HCT116 (cell line): ENCODE measurements at regions not wholly inside any gene's neighbourhood (a gene's known extent, or its start where the extent isn't known, plus 50 kb on each side); places are given as distances from the start of the nearest gene placed in this dataset.

Experiments used
- EGR1 ChIP-seq: IDR thresholded peaks from 2 replicates; pipeline ENCODE4 v1.6.1; 2012; ENCODE audit warnings: low read depth
- JUND ChIP-seq: IDR thresholded peaks from 2 replicates; pipeline ENCODE4 v1.6.1; 2012
- POLR2A ChIP-seq: IDR thresholded peaks from 2 replicates; pipeline ENCODE4 v1.7.0; 2011; ENCODE audit warnings: borderline replicate concordance; ENCODE audit not compliant: insufficient read depth, insufficient read length; ENCODE audit errors: extremely low read depth
- POLR2AphosphoS5 ChIP-seq: IDR thresholded peaks from 2 replicates; pipeline ENCODE4 v1.6.1; 2011; ENCODE audit warnings: mild to moderate bottlenecking, low read depth, low read length, moderate library complexity
- RAD21 ChIP-seq: IDR thresholded peaks from 2 replicates; pipeline ENCODE4 v1.6.1; 2012; ENCODE audit warnings: low read depth, mild to moderate bottlenecking
- YY1 ChIP-seq: IDR thresholded peaks from 2 replicates; pipeline ENCODE4 v1.6.1; 2011; ENCODE audit warnings: low read length, low read depth, moderate library complexity, mild to moderate bottlenecking; ENCODE audit not compliant: insufficient replicate concordance; ENCODE audit errors: extremely low read depth
- TF ChIP-seq, protein P1 (sequence below): IDR thresholded peaks from 2 replicates; pipeline ENCODE4 v1.6.1; 2012
- TF ChIP-seq, protein P2 (sequence below): IDR thresholded peaks from 2 replicates; pipeline ENCODE4 v1.6.1; 2011; ENCODE audit warnings: mild to moderate bottlenecking, low read length, moderate library complexity; ENCODE audit not compliant: insufficient replicate concordance; ENCODE audit errors: extremely low read depth
- TF ChIP-seq, protein P3 (sequence below): IDR thresholded peaks from 2 replicates; pipeline ENCODE4 v1.6.1; 2012; ENCODE audit warnings: low read depth
- TF ChIP-seq, protein P4 (sequence below), 3 experiments: fragments of 200-600 bp in 1 of 3; sonication (generic) in 1 of 3; IDR thresholded peaks in 2 of 3; conservative IDR thresholded peaks in 1 of 3; 2 replicates each; pipeline ENCODE4 v1.5.1; 2012 to 2017; ENCODE audit warnings: low read depth in 2 of 3, low read length in 2 of 3, antibody characterized with exemption in 1 of 3, borderline replicate concordance in 1 of 3, control low read depth in 1 of 3, mild to moderate bottlenecking in 1 of 3, mixed read lengths in 1 of 3, mixed run types in 1 of 3, moderate library complexity in 1 of 3; ENCODE audit not compliant: insufficient read depth in 1 of 3
- TF ChIP-seq, protein P5 (sequence below): IDR thresholded peaks from 2 replicates; pipeline ENCODE4 v1.6.1; 2012

DNA sequence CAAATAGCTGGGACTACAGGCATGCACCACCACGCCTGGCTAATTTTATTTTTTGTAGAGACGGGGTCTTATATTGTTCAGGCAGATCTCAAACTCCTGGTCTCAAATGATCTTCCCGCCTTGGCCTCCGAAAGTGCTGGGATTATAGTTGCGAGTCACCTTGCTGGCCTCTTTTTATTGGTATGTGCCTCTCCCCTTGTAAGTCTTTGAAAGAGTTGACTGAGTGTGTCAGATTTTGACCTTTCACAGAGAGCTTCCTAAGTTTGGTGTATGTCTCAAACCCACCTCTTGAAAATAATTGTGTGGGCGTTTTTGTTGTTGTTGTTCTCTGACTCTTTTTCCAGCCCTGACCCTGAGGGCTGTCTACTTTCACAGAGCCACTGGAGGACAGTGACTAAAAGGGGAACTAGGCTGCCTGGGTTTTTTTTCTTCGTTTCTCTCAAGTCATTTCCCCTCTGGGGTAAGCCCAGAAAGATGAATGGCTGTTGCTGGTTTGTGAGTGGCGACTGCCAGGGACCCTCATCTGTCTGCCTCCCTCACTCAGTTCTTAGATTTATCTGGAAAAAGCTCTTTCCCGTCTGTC lies 262.8 kb downstream of the ZEB1 start:
- TF ChIP-seq, protein P1, sequence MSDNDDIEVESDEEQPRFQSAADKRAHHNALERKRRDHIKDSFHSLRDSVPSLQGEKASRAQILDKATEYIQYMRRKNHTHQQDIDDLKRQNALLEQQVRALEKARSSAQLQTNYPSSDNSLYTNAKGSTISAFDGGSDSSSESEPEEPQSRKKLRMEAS = no peak
- TF ChIP-seq, protein P2, sequence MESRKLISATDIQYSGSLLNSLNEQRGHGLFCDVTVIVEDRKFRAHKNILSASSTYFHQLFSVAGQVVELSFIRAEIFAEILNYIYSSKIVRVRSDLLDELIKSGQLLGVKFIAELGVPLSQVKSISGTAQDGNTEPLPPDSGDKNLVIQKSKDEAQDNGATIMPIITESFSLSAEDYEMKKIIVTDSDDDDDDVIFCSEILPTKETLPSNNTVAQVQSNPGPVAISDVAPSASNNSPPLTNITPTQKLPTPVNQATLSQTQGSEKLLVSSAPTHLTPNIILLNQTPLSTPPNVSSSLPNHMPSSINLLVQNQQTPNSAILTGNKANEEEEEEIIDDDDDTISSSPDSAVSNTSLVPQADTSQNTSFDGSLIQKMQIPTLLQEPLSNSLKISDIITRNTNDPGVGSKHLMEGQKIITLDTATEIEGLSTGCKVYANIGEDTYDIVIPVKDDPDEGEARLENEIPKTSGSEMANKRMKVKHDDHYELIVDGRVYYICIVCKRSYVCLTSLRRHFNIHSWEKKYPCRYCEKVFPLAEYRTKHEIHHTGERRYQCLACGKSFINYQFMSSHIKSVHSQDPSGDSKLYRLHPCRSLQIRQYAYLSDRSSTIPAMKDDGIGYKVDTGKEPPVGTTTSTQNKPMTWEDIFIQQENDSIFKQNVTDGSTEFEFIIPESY = no peak
- TF ChIP-seq YY1 (no peak), POLR2AphosphoS5 (no peak), POLR2A (no peak), JUND (no peak), EGR1 (no peak), RAD21 (no peak)
- TF ChIP-seq, protein P3, sequence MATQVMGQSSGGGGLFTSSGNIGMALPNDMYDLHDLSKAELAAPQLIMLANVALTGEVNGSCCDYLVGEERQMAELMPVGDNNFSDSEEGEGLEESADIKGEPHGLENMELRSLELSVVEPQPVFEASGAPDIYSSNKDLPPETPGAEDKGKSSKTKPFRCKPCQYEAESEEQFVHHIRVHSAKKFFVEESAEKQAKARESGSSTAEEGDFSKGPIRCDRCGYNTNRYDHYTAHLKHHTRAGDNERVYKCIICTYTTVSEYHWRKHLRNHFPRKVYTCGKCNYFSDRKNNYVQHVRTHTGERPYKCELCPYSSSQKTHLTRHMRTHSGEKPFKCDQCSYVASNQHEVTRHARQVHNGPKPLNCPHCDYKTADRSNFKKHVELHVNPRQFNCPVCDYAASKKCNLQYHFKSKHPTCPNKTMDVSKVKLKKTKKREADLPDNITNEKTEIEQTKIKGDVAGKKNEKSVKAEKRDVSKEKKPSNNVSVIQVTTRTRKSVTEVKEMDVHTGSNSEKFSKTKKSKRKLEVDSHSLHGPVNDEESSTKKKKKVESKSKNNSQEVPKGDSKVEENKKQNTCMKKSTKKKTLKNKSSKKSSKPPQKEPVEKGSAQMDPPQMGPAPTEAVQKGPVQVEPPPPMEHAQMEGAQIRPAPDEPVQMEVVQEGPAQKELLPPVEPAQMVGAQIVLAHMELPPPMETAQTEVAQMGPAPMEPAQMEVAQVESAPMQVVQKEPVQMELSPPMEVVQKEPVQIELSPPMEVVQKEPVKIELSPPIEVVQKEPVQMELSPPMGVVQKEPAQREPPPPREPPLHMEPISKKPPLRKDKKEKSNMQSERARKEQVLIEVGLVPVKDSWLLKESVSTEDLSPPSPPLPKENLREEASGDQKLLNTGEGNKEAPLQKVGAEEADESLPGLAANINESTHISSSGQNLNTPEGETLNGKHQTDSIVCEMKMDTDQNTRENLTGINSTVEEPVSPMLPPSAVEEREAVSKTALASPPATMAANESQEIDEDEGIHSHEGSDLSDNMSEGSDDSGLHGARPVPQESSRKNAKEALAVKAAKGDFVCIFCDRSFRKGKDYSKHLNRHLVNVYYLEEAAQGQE = no peak
- TF ChIP-seq, protein P4, sequence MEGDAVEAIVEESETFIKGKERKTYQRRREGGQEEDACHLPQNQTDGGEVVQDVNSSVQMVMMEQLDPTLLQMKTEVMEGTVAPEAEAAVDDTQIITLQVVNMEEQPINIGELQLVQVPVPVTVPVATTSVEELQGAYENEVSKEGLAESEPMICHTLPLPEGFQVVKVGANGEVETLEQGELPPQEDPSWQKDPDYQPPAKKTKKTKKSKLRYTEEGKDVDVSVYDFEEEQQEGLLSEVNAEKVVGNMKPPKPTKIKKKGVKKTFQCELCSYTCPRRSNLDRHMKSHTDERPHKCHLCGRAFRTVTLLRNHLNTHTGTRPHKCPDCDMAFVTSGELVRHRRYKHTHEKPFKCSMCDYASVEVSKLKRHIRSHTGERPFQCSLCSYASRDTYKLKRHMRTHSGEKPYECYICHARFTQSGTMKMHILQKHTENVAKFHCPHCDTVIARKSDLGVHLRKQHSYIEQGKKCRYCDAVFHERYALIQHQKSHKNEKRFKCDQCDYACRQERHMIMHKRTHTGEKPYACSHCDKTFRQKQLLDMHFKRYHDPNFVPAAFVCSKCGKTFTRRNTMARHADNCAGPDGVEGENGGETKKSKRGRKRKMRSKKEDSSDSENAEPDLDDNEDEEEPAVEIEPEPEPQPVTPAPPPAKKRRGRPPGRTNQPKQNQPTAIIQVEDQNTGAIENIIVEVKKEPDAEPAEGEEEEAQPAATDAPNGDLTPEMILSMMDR (IDR thresholded peaks at IDR 0.05 in 2 of 3, conservative IDR thresholded peaks at IDR 0.05 in 1 of 3; ENCODE audit: borderline replicate concordance in 1 of 3, insufficient read depth in 1 of 3, low read depth in 2 of 3, low read length in 2 of 3) = no peak
- TF ChIP-seq, protein P5, sequence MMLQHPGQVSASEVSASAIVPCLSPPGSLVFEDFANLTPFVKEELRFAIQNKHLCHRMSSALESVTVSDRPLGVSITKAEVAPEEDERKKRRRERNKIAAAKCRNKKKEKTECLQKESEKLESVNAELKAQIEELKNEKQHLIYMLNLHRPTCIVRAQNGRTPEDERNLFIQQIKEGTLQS = no peak
